DMS53 treated with DMSO at 0.1 percent for 48 hours (cell line): ENCODE measurements at regions not wholly inside any gene's neighbourhood (a gene's known extent, or its start where the extent isn't known, plus 50 kb on each side); places are given as distances from the start of the nearest gene placed in this dataset.
"Not testable (repeated sequence)": the region's sequence is repeated elsewhere in the genome, so short reads cannot be mapped to it uniquely, and the experiment has no call there.

ENCODE experiments used
- DNase-seq: peaks from one replicate; lab custom pipeline; 2025; ENCODE audit not compliant: unreplicated experiment; lab: John Stamatoyannopoulos, UW

DNA sequence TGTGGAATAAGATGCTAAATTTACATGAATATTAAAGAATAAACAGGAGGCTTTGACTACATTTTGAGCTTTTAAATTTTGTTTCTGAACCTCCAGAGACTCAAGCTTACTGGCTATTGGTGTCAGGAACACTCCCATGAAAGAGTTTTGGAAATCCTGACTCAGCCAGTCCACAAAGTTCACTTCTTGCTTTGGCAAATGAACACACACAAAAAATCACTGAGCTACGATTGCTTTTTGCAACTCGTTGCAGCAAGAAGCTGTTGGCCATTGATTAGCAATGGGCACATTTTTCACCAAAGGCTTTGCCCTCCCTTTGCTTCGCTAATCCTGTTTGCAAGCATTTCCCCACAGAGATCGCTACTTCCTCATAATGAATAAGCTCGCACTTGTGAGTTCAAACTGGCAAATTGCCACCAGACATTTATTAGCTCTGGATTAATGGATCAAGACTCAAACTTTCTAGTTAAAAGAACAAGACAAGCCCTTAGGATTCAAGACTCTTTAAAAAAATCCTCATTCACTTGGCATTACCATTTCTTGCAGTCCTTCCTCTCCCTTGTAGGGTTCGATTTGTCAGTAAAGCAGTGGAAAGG, 343.2 kb upstream of the ONECUT1 start:
- no peak for DNase-seq

DNA sequence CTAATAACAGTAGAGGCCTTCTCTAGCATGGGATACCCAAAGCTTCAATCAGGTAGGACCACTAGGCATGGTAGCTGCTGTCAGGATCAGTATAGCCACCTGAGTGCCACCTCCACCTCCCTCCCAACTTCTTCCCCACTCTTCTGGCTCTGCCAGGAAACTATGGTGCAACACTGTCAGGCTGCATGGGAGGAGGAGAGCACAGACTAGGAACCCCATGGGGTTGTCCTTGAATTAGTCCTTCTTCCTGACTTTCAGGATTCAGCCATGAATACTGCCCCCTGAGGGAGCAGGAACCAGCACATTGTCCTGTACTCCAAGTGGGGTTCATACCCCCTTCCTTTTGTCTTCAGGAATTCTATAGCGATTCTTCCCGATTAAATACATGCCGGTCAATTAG, 340.8 kb upstream of the ONECUT1 start:
- no peak for DNase-seq

DNA sequence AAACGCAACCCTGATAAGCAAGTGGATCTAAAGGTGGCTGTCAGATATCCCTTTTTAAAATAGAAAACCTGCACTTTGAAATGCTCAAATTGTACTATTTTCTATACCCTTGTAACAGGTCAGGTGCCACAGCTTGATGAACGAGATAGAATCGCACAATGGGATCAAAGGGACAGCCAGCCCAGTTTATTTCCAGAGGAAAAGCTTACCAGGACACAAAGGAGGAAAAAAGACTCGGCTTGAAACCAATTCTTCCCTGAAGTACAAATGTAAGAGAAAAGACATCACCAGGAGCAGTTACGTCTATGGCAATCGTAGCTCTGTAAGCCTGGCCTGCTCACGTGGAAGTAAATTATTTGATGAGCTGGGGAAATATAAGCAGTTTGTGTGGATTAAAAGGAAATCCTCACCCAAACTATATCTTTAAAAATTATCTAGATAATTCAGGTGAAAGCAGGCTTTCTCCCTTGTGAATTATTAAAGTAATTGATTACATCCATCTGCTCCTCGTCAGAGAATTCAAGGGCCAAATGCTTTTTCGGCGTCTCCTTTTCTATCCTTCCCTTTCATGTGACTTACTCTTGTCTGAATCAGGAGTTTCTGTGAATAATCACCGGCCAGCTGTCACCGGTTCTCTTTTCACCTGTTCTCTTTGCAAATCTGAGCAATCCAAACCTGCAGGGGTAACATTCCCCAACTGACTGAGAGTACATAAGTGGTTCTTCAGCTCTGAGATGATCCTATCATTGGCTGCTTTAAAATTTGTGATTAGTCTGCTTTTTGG, 339.2 kb upstream of the ONECUT1 start:
- no peak for DNase-seq

DNA sequence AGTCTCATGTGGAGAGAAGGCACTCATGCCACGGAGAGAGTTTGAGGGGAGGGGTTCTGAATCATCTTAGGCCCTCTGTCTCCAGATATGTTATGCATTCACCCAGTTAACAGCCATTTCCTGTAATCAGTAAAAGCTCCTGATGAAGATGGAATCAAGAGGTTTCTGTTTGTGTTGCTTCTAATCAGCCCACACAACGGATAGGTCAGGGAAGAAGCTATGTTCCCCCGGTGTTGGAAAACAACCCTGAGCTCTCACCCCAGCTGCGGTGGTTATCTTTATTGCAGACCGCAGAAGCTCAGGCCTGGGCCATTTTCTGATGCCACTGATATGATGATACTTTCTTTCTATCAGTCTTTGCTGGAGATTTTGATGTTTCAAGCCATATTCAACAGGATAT, 338.5 kb upstream of the ONECUT1 start:
- no peak for DNase-seq

DNA sequence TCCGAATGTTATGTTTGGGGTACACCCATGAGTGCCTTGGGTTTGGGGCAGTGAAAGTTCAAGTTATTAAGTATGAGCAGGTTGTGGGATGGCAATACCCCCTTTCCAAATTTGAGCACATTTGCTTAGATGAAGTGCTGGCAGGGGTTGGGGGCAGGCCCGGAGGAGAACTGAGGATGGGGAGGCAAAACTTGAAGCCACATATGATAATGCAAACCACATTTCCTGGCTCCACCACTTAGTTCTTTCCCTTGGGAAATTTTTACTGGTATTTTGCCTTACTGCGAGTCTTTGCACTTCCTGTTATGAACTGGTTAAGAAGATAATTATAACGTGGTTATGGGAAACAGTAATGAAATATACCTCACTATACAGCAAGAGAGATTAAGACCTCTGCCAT, 336.0 kb upstream of the ONECUT1 start:
- DNase-seq: no peak

DNA sequence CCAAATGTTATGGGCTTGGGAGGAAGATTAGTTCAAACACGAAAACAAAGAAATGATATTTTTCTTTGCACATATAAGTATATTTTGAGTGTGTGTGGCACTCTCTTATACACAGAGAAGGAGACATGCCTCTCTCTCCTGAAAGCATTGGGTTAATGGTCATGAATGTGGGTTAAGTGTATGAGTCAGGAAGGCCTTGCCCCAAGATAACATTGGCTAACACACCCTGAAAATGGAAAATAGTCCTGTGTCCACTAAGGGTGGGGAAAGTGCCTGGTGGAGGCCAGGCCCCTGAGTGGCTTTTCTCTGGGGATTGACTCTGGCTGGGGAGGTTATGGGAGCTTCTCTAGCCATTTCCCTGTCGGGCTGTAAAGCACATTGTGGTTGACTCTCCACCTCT, 332.7 kb upstream of the ONECUT1 start:
- DNase-seq: no peak

DNA sequence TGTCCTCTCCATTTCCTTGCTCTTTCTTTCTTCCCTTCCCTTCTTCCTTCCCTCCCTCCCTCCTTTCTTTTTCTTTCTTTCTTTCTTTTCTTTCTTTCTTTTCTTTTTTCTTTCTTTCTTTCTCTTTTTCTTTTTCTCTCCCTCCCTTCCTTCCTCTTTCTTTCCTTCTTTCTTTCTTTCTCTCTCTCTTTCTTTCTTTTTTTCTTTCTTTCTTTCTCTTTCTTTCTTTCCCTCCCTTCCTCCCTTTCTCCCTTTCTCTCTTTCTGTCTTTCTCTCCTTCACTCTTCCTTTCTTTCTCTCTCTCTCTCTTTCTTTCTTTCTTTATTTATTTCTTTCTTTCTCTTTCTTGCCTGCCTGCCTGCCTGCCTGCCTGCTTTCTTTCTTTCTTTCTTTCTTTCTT, 326.8 kb upstream of the ONECUT1 start:
- not testable (repeated sequence) for DNase-seq

DNA sequence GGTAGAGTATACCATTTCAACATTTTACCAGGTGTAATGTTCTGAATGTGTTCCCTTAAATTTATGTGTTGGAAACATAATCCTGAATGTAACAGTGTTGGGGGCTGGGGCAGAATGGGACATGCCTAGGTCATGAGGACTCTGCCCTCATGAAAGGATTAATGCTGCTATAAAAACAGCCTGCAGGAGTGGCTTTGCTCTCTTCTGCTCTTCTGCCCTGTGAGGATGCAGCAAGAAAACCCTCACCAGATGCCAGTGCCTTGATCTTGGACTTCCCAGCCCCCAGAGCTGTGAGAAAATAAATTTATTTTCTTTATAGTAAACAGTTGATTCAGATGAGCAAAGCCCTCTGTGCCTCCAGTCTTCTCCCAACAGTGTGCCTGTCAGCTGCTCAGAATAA, 326.0 kb upstream of the ONECUT1 start:
- DNase-seq: no peak

DNA sequence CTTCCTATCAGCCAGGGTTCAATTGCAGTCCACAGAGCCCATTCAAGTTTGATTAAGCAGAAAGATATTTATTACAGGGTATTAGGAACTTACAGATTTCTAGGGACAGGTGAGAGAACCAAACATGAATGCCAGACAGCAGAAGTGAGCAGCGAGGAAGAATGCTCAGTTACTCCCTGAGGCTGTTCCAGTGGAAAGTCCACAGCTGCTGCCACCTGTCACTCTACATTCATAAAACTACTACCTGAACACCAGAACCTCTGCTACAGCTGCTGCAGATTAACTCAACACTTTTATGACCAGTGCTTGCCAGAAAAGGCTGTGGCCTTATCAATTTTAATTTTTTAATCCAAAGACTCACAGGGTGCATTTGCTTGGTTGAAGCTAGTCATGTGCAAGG, 325.4 kb upstream of the ONECUT1 start:
- DNase-seq: peak; percentile 8

DNA sequence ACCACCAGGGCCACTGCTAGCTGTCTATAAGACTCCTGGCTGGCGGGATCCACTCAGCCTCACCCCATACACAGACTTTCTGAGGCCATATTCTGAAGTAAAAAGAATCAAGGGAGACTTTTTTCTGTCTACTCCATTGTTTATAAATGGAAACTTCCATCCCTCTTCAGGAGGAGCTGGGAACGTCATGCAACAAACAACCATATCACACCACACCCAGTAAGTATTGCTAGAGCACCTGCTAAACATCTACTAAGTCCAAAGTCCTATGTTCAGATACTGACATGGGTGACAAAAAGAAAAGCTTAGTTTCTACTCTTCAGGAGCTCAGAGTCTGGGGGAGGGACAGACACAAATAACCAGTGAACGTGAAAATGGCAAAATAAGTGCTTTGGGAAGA, 324.8 kb upstream of the ONECUT1 start:
- DNase-seq: peak; percentile 7

DNA sequence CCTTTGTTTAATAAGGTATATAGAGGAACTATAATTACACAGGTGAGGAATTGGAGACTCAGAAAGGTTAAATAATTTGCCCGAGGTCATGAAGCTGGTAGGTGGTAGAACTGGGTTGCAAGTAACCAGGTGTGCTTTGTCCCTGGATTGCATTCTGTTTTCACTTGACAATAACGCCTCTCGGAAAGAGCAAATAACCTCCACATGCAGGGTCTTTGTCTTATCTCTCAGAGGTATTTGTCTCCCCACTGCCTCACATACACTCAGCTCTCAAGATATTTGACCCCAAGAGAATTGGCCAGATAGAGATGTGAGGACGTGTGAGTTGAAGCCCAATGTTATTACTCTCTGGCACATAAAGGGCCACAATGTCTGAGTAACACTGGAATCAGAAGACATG, 320.9 kb upstream of the ONECUT1 start:
- no peak for DNase-seq

DNA sequence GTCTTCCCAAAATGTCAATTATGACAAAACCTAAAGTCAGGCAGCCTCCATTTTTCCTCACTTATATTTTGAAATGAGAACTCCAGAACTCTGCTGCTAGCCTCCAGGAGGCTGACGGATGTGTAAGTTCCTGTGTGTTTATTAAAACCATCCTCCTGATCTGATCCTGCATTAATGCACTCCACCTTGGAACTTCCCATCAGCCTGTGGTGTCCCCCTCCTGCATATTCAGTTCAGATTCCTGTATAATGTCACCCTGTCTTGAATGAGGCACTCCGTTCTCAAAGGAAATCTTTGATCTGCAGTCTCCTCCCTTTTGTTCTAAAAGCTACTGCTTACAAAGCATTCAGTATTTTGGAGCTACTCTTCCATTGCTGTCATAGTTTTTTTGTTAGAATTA, 318.2 kb upstream of the ONECUT1 start:
- DNase-seq: no peak

DNA sequence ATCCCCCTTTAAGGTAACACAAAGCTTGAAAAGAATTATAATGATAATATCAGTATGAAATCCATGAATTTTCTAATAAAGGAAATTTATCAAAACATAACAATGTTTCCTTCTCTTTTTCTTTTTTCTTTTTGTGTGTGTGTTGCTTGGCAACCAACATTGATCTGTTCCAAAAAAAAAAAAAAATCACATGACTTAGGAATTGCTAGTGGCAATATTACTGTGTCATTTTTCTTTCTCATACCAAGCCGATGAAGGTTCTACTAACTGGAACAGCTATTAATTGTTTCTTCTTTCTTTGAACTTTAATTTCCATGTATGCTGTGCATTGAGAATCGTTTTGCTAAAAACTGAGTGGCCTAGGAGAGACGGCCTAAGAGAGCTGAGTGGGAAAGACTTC, 317.7 kb upstream of the ONECUT1 start:
- no peak for DNase-seq

DNA sequence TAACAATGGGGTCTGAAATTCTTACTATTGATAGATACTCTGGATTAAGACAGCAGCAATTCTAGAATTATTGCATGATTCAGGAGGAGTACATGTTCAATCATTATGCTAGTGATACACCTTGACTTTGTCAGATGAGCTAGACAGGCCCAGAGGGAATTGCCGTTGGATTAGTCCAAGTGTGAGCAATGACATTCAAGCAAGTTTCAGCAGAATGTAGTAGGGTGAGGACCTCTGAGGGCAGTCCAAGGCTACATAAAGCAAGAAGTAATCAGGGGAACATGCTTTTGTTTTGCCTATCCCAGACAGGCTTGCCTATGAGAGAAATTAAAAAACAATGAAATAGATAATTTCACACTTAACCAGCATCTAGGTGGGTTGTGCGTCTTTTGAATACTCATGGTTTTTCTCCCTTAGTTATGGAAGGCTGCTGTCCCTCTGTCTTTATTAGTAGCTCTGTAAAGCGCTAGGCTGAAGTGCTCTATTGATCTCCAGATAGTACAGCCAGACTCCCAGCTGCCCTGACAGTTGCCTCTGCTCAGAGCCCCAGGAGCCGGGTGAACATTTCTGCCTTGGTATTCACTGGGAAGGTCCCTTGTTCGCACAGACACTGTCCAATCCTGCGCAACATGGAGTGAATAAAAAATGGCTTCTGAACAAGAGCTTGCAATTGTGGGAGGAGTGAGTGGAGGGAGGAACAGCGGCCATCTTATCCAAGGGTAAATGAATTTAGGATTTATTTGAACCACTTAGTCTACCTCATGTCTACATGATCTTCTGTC, 316.6 kb upstream of the ONECUT1 start:
- DNase-seq: no peak

DNA sequence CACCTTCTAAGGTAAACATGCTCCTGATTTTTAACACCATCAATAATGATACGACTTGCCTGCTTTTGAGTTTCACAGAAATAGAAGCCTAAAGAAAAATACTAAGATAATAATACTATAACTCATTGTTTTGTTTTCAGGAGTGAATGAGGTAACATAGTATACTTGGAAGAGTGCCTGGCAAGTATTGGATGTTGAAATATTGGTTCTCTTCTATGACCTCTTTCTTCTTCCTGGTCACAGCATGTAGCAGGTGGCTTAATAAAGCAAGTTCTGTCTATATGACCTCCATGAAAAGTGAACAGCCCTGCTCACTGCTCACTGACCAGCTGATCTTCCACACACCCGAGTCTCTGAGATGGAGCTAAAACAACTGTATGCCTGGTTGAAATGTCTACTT, 312.3 kb upstream of the ONECUT1 start:
- no peak for DNase-seq

DNA sequence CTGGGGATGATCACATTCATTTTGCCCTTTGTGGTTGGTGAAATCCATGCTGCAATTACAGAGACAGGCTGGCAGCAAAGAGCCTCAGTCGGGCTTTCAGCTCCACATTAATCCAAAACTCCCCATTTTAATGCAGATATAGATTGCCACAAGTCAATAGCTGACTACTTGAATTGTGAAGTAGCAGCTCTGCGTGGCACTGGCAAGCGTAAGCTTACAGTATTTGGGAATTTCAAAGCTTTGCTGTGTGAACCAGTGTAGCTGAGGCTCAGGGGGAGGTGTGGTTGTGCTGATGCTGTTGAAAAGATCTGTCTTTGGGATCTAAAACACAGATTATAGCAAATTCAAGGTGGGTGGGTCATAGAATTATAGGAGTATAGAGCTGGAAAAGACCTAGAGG, 290.3 kb upstream of the ONECUT1 start:
- no peak for DNase-seq

DNA sequence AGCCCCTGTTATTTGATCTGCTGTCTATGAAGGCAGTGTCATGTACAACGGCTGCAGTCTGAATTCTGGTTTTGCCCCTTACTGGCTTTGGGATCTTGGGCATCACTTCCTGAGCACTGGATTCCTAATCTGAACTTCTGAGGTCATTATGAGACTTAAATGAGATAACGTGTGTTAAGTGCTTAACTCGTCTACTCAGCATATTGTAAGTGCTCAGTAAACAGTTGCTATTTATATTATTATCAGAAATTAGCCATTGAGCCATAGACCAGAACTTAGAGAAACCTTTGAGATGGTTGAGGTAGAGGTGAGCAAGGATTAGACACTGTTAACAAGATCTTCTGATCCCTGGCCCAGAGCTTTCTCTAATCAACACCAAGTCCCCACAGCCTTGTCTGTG, 284.1 kb upstream of the ONECUT1 start:
- DNase-seq: no peak

DNA sequence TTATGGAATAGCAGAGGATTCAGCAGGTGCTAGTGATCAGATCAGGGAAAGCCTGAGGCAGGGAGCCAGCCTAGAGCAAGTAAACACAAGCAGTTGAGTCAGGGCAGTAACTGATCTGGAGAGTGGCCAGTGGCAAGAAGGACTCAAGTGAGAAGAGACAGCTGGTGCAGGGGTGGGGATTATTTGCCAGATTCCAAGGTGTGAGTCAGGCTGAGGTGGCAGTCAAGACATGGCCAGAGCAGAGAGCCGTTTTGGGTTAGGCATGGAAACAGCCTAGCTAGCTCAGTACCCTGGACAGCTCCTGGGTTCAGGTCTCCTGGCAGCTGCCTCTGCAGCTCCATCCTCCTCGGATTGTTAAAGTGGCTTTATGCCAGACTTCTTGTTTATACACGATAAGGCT, 281.9 kb upstream of the ONECUT1 start:
- peak; percentile 73 for DNase-seq

DNA sequence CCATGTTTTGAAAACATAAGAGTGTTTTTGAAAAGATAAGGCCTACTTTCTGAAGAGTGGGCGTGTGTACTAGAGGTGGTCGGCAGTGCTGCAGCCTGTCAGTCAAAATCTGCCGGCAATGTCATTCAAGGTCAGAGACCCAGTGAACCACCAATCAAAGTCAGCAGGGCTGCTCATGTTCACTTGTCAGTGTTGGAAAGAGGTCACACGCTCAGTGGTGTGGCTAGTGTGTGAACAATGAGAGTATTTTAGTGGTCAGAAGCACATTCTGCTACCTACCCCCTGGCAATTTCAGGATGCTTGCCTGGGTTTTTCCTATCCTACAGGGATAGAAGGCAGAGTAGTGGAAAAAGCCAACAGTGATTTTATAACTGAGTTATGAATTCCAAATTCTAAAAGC, 278.5 kb upstream of the ONECUT1 start:
- no peak for DNase-seq

DNA sequence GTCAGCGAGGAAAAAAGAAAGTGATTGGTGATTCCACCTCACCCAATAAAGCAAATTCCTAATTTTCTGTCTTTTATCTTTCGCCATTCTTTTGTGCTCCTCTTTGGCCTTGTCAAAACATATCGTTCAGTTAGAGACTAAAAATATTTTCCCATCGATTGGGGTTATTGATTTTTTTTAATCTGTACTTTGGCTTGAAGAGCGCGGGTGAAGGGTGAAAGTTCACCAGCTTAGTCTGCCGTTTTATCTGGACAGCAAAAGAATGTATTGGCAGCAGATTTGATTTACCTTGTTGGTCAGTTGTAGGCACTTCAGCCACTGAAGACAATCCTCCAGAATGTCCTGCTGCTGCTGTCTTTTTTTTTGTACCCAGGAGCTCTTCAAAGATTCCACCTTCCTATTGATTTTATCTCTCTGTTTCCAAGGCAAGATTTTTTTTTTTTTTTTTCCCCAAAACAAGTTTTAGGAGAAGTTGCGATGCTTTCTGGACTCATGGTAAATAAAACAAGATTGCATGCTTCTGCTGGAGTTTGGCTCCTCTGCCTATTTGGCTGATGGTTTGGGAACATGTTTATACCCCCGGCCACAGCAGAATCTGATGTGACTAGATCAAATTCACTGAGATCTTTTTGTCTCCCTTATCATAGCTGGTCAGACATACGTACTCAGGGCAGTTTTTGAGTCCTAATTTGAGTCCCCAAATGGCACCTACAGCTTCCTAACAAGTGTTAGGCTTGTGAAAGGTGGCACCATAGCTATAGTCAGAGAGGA, 269.3 kb upstream of the ONECUT1 start:
- DNase-seq: no peak

DNA sequence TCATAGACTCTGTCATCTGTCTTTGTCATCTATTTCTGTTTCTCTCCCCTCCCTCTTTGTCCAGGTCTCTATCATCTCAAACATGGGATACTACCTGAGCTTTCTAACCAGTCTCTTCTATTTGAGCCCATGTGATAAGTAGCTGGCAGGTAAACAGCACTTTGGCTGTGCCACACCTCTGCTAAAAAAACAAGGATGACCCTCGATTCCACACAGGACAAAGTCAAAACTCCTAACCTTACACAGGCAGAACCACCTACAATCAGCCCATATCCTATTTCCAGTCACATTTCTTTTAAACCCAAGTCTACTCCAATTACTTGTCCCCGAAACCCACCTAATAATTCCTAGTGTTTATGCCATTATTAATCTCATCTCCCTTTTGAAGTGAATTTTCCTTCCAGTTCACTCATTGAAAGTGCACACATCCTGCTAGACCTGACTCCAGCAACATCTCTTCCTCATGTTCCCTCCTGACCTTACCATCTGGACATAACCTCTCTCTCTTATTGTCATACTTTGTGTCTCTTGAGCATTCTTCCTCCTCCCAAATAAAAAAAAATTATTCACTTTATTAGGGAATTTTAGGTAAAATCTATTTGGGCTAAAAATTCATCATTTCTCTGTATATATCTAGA, 256.1 kb upstream of the ONECUT1 start:
- DNase-seq: no peak
